HUDEP-2 (cell line): ENCODE measurements at regions not wholly inside any gene's neighbourhood (a gene's known extent, or its start where the extent isn't known, plus 50 kb on each side); places are given as distances from the start of the nearest gene placed in this dataset.
"Not testable (repeated sequence)": the region's sequence is repeated elsewhere in the genome, so short reads cannot be mapped to it uniquely, and the experiment has no call there.

Experiments
- DNase-seq, 76 experiments: peaks; one replicate each; lab custom pipeline; 2025; ENCODE audit not compliant: unreplicated experiment in 76 of 76; lab: John Stamatoyannopoulos, UW

- no peak for DNase-seq
These were observed 453.7 kb downstream of the LRRC70 start for GRCh38 chr5:63032343-63032742.

- no peak for DNase-seq
These were observed 451.3 kb downstream of the LRRC70 start for GRCh38 chr5:63029891-63030290.

GRCh38 chr5:63025679-63026078 lies 447.1 kb downstream of the LRRC70 start:
- DNase-seq = no peak

GRCh38 chr5:63022403-63022802 lies 443.8 kb downstream of the LRRC70 start:
- DNase-seq = no peak

- DNase-seq = no peak
These were observed 432.5 kb downstream of the LRRC70 start for GRCh38 chr5:63011158-63011557.

- no peak for DNase-seq
These were observed 429.6 kb downstream of the LRRC70 start for GRCh38 chr5:63008195-63008594.

GRCh38 chr5:62994842-62995241 lies 416.2 kb downstream of the LRRC70 start:
- not testable (repeated sequence) for DNase-seq

GRCh38 chr5:62985749-62986148 lies 407.1 kb downstream of the LRRC70 start:
- DNase-seq = no peak

GRCh38 chr5:62982348-62982747 lies 403.7 kb downstream of the LRRC70 start:
- DNase-seq = no peak

GRCh38 chr5:62980884-62981283 lies 402.3 kb downstream of the LRRC70 start:
- DNase-seq = no peak

- no peak for DNase-seq
These were observed 400.9 kb downstream of the LRRC70 start for GRCh38 chr5:62979472-62979871.

GRCh38 chr5:62977661-62978060 lies 399.0 kb downstream of the LRRC70 start:
- no peak for DNase-seq

GRCh38 chr5:62974623-62975022 lies 396.0 kb downstream of the LRRC70 start:
- DNase-seq = no peak

GRCh38 chr5:62969409-62970120 lies 390.9 kb downstream of the LRRC70 start:
- no peak for DNase-seq

GRCh38 chr5:62964428-62964827 lies 385.8 kb downstream of the LRRC70 start:
- no peak for DNase-seq

- no peak for DNase-seq
These were observed 382.2 kb downstream of the LRRC70 start for GRCh38 chr5:62960781-62961180.

- no peak for DNase-seq
These were observed 378.0 kb downstream of the LRRC70 start for GRCh38 chr5:62956597-62956996.

- DNase-seq = no peak
These were observed 376.0 kb downstream of the LRRC70 start for GRCh38 chr5:62954578-62954977.

GRCh38 chr5:62948301-62948700 lies 369.7 kb downstream of the LRRC70 start:
- no peak for DNase-seq

- no peak for DNase-seq
These were observed 363.8 kb downstream of the LRRC70 start for GRCh38 chr5:62942384-62942783.

GRCh38 chr5:62938927-62939326 lies 360.3 kb downstream of the LRRC70 start:
- no peak for DNase-seq

GRCh38 chr5:62937661-62938558 lies 359.3 kb downstream of the LRRC70 start:
- no peak for DNase-seq
